GM12878 (cell line): ENCODE measurements at regions not wholly inside any gene's neighbourhood (a gene's known extent, or its start where the extent isn't known, plus 50 kb on each side); places are given as distances from the start of the nearest gene placed in this dataset.

Experiments used
- ATAC-seq: fragments of 200-7000 bp; cut with Tn5 transposase; 3 replicates; pipeline ENCODE4 v1.9.1; 2020; ENCODE audit warnings: mild to moderate bottlenecking, moderate library complexity
- BruUV-seq: library from RNA; stranded (reverse); fragments of 400-500 nt; replicated peaks from 2 replicates; lab custom pipeline; 2021; lab: Mats Ljungman, UMichigan
- CTCF ChIA-PET: fragments of 300-600 bp; sonication (Branson Sonifier 250); formaldehyde crosslinking; extraction: SDS; loops from one replicate; lab custom pipeline; 2021; ENCODE audit warnings: inconsistent platforms; lab: Yijun Ruan, JAX
- POLR2A ChIA-PET: fragments of 350-600 bp; formaldehyde crosslinking; extraction: SDS; loops from one replicate; lab custom pipeline; 2021; ENCODE audit warnings: inconsistent platforms; lab: Charles Lee
- RAD21 ChIA-PET: fragments of 300-600 bp; sonication (Branson Sonifier 250); formaldehyde crosslinking; loops from one replicate; lab custom pipeline; 2023; ENCODE audit warnings: antibody characterized with exemption; ENCODE audit not compliant: unreplicated experiment; lab: Charles Lee
- SMC1A ChIA-PET: fragments of 300-600 bp; sonication (Branson Sonifier 250); formaldehyde crosslinking; loops from one replicate; lab custom pipeline; 2023; ENCODE audit not compliant: unreplicated experiment, uncharacterized antibody; lab: Charles Lee
- DNase-seq: peaks from one replicate; pipeline ENCODE4 v3.0.0-alpha.2; 2011; ENCODE audit warnings: low read depth, low spot score
- FAIRE-seq: peaks from 3 replicates; lab custom pipeline; 2011; peaks lifted over from hg19 to GRCh38; lab: Jason Lieb, UNC
- H2AFZ ChIP-seq: 2 replicates; pipeline ENCODE4 v1.6.0; 2011; ENCODE audit warnings: low read depth, low read length, control low read depth; ENCODE audit not compliant: control insufficient read depth
- H3K27ac ChIP-seq: 2 replicates; pipeline ENCODE4 v1.5.1; 2011; ENCODE audit warnings: control low read depth; ENCODE audit not compliant: control insufficient read depth, insufficient read depth
- H3K27me3 ChIP-seq, 2 experiments: replicated peaks in 1 of 2; 2 replicates each; pipeline versions ENCODE4 v1.6.0 to v1.6.1; 2011; ENCODE audit warnings: low read length in 1 of 2; ENCODE audit not compliant: control insufficient read depth in 2 of 2, insufficient read depth in 2 of 2
- H3K36me3 ChIP-seq, 2 experiments: 2 replicates each; pipeline ENCODE4 v1.5.1; 2011; ENCODE audit warnings: low read length in 1 of 2; ENCODE audit not compliant: control insufficient read depth in 2 of 2, insufficient read depth in 2 of 2
- H3K4me1 ChIP-seq: 2 replicates; pipeline ENCODE4 v1.6.1; 2011; ENCODE audit warnings: mild to moderate bottlenecking, low read length, moderate library complexity, mixed read lengths; ENCODE audit not compliant: control insufficient read depth, insufficient read depth
- H3K4me2 ChIP-seq: 2 replicates; pipeline ENCODE4 v1.6.0; 2011; ENCODE audit warnings: control low read depth; ENCODE audit not compliant: control insufficient read depth, insufficient read depth
- H3K4me3 ChIP-seq: fragments of 200-600 bp; sonication (generic); 2 replicates; pipeline ENCODE4 v1.5.1; 2016
- H3K79me2 ChIP-seq: 2 replicates; pipeline ENCODE4 v1.6.0; 2011; ENCODE audit warnings: low read length; ENCODE audit not compliant: control insufficient read depth, insufficient read depth
- H3K9ac ChIP-seq: 2 replicates; pipeline ENCODE4 v1.8.0; 2011; ENCODE audit warnings: low read length, control low read depth, mixed read lengths; ENCODE audit not compliant: control insufficient read depth, insufficient read depth
- H3K9me3 ChIP-seq: replicated peaks from 3 replicates; pipeline ENCODE4 v1.5.1; 2011; ENCODE audit warnings: mild to moderate bottlenecking, low read length; ENCODE audit not compliant: control insufficient read depth, insufficient read depth
- H4K20me1 ChIP-seq: 2 replicates; pipeline ENCODE4 v1.6.0; 2011; ENCODE audit not compliant: control insufficient read depth, insufficient read depth
- POLR2AphosphoS2 ChIP-seq: IDR thresholded peaks from 2 replicates; pipeline ENCODE4 v1.6.1; 2011; ENCODE audit warnings: low read depth, mild to moderate bottlenecking, low read length, improper control_type of control experiment, moderate library complexity
- WGBS: methylation state at CpG from one replicate; pipeline ENCODE4 v1.1.6; 2016; ENCODE audit warnings: low lambda C conversion rate; ENCODE audit not compliant: insufficient replicate concordance, insufficient coverage; ENCODE audit errors: missing lambda C conversion rate; 5-methylcytosine and 5-hydroxymethylcytosine counted together
- in situ Hi-C: fragments of 300-500 bp; cut with MboI; formaldehyde crosslinking; loops from 9 replicates; pipeline ENCODE4 v1.14.3; 2018; ENCODE audit warnings: mixed read lengths
- intact Hi-C: fragments of 100-400 bp; cut with micrococcal nuclease; formaldehyde crosslinking; loops from one replicate; pipeline ENCODE4 v1.14.2; 2022; ENCODE audit not compliant: unreplicated experiment
- TF ChIP-seq, protein P1 (sequence below): fragments of 450-650 bp; IDR thresholded peaks from 2 replicates; pipeline ENCODE4 v1.6.1; 2016; ENCODE audit warnings: mild to moderate bottlenecking, moderate library complexity, borderline replicate concordance
- TF ChIP-seq, protein P2 (sequence below): IDR thresholded peaks from 2 replicates; pipeline ENCODE4 v1.6.1; 2011; ENCODE audit warnings: low read depth, mild to moderate bottlenecking, low read length, moderate library complexity, borderline replicate concordance; ENCODE audit errors: extremely low read depth

DNA sequence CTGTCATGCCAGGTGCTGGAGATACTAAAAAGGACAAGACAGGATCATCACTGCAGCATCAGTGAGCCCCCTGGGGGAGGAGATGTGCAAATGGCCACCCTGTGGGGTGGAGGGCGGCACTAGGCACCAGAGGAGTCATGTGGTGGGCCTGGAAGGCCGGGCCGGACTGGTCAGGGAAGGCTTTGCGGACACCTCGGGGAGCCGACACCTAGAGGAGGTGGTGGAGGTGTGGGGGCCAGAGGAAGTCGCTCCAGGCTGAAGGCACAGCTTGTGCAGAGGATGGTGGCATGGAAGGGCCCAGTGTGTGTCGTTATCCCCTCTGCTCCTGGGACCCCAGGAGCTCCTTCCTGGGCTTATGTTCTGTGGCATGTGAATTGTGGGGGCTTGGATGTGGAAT lies 437.7 kb downstream of the RPS24 start:
- intact Hi-C loops = no loop called here
- no peak for FAIRE-seq

More for the DNA sequence above, 437.7 kb downstream of the RPS24 start:
- Histone ChIP-seq H3K79me2 (no peaks in the 10 kb centered on the region), H3K9ac (no peak overlapping the region), H3K27me3 (peaks cover 0 to 2% of the 10 kb centered on the region in 2 experiments; a peak in 2 of 4 replicates), H3K9me3 (no peaks in the 10 kb centered on the region), H3K4me1 (no peaks in the 10 kb centered on the region), H3K27ac (no peak overlapping the region), H4K20me1 (no peaks in the 10 kb centered on the region), H3K36me3 (no peaks in the 10 kb centered on the region), H2AFZ (no peak overlapping the region), H3K4me3 (no peak overlapping the region), H3K4me2 (no peak overlapping the region)
- in situ Hi-C loops = no loop called here
- ChIA-PET CTCF (no interaction called here), POLR2A (no interaction called here), RAD21 (no interaction called here), SMC1A (no interaction called here)
- TF ChIP-seq, protein P1, sequence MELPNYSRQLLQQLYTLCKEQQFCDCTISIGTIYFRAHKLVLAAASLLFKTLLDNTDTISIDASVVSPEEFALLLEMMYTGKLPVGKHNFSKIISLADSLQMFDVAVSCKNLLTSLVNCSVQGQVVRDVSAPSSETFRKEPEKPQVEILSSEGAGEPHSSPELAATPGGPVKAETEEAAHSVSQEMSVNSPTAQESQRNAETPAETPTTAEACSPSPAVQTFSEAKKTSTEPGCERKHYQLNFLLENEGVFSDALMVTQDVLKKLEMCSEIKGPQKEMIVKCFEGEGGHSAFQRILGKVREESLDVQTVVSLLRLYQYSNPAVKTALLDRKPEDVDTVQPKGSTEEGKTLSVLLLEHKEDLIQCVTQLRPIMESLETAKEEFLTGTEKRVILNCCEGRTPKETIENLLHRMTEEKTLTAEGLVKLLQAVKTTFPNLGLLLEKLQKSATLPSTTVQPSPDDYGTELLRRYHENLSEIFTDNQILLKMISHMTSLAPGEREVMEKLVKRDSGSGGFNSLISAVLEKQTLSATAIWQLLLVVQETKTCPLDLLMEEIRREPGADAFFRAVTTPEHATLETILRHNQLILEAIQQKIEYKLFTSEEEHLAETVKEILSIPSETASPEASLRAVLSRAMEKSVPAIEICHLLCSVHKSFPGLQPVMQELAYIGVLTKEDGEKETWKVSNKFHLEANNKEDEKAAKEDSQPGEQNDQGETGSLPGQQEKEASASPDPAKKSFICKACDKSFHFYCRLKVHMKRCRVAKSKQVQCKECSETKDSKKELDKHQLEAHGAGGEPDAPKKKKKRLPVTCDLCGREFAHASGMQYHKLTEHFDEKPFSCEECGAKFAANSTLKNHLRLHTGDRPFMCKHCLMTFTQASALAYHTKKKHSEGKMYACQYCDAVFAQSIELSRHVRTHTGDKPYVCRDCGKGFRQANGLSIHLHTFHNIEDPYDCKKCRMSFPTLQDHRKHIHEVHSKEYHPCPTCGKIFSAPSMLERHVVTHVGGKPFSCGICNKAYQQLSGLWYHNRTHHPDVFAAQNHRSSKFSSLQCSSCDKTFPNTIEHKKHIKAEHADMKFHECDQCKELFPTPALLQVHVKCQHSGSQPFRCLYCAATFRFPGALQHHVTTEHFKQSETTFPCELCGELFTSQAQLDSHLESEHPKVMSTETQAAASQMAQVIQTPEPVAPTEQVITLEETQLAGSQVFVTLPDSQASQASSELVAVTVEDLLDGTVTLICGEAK = no peak
- no peak for TF ChIP-seq POLR2AphosphoS2
- TF ChIP-seq, protein P2, sequence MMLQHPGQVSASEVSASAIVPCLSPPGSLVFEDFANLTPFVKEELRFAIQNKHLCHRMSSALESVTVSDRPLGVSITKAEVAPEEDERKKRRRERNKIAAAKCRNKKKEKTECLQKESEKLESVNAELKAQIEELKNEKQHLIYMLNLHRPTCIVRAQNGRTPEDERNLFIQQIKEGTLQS = no peak
- ATAC-seq = no peak
- 18% methylated on average over 8 of the region's 8 CpGs for WGBS
- BruUV-seq = no TSS peak
- DNase-seq = no peak
